ENCODE measurements at regions not wholly inside any gene's neighbourhood (a gene's known extent, or its start where the extent isn't known, plus 50 kb on each side); places are given as distances from the start of the nearest gene placed in this dataset.
"Not testable (repeated sequence)": the region's sequence is repeated elsewhere in the genome, so short reads cannot be mapped to it uniquely, and the experiment has no call there.

GRCh38 chr3:35974872-35975271 is 335.5 kb downstream of the ARPP21 start:
- no peak for ATAC-seq
- H3K4me1 Mint-ChIP-seq, result no peaks in the 10 kb centered on the region
- H3K9me3 Mint-ChIP-seq, result peaks cover 12% of the 10 kb centered on the region
- H3K27ac Mint-ChIP-seq, result no peak overlapping the region
- DNase-seq (ENCODE audit: low spot score in 2 of 2), result no peak
- H3K36me3 Mint-ChIP-seq, result no peaks in the 10 kb centered on the region
- no peak overlapping the region for H3K4me3 Mint-ChIP-seq

GRCh38 chr3:35986161-35986560 is 346.8 kb downstream of the ARPP21 start:
- Mint-ChIP-seq H3K36me3 (no peaks in the 10 kb centered on the region), H3K4me1 (no peaks in the 10 kb centered on the region), H3K27ac (no peak overlapping the region), H3K4me3 (no peak overlapping the region), H3K9me3 (peaks cover 4% of the 10 kb centered on the region)
- no peak for DNase-seq (ENCODE audit: low spot score in 2 of 2)
- no peak for ATAC-seq

- Mint-ChIP-seq H3K36me3 (no peaks in the 10 kb centered on the region), H3K4me1 (no peaks in the 10 kb centered on the region), H3K27ac (no peak overlapping the region), H3K9me3 (peaks cover 4% of the 10 kb centered on the region), H3K4me3 (no peak overlapping the region)
- ATAC-seq (no peak), DNase-seq (ENCODE audit: low spot score in 2 of 2) (no peak)
Measured at GRCh38 chr3:35987386-35987785, 348.1 kb downstream of the ARPP21 start.

GRCh38 chr3:35992041-35992440 is 352.7 kb downstream of the ARPP21 start:
- Mint-ChIP-seq H3K36me3 (no peaks in the 10 kb centered on the region), H3K4me1 (no peaks in the 10 kb centered on the region), H3K4me3 (no peak overlapping the region), H3K9me3 (peaks cover 4% of the 10 kb centered on the region), H3K27ac (no peak overlapping the region)
- DNase-seq (ENCODE audit: low spot score in 2 of 2) (no peak), ATAC-seq (no peak)

- H3K36me3 Mint-ChIP-seq, result no peaks in the 10 kb centered on the region
- H3K4me1 Mint-ChIP-seq, result no peaks in the 10 kb centered on the region
- no peak overlapping the region for H3K4me3 Mint-ChIP-seq
- no peak overlapping the region for H3K27ac Mint-ChIP-seq
- ATAC-seq, result no peak
- H3K9me3 Mint-ChIP-seq, result peaks cover 12% of the 10 kb centered on the region
- no peak for DNase-seq (ENCODE audit: low spot score in 2 of 2)
Measured at GRCh38 chr3:36011791-36012190, 368.5 kb upstream of the STAC start.

GRCh38 chr3:36013425-36013824 is 366.9 kb upstream of the STAC start:
- Mint-ChIP-seq H3K36me3 (no peaks in the 10 kb centered on the region), H3K4me1 (no peaks in the 10 kb centered on the region), H3K9me3 (peaks cover 13% of the 10 kb centered on the region), H3K4me3 (no peak overlapping the region), H3K27ac (no peak overlapping the region)
- ATAC-seq (no peak), DNase-seq (ENCODE audit: low spot score in 2 of 2) (no peak)

GRCh38 chr3:36025232-36025631 is 355.1 kb upstream of the STAC start:
- H3K4me3 Mint-ChIP-seq, result no peak overlapping the region
- no peaks in the 10 kb centered on the region for H3K36me3 Mint-ChIP-seq
- H3K27ac Mint-ChIP-seq, result no peak overlapping the region
- peaks cover 15% of the 10 kb centered on the region for H3K9me3 Mint-ChIP-seq
- ATAC-seq, result no peak
- no peaks in the 10 kb centered on the region for H3K4me1 Mint-ChIP-seq
- no peak for DNase-seq (ENCODE audit: low spot score in 2 of 2)

GRCh38 chr3:36032180-36033047 is 347.9 kb upstream of the STAC start:
- Mint-ChIP-seq H3K4me3 (no peak overlapping the region), H3K36me3 (no peaks in the 10 kb centered on the region), H3K27ac (no peak overlapping the region), H3K4me1 (no peaks in the 10 kb centered on the region), H3K9me3 (peaks cover 17% of the 10 kb centered on the region)
- DNase-seq (ENCODE audit: low spot score in 2 of 2), result no peak
- no peak for ATAC-seq

GRCh38 chr3:36058404-36059030 is 321.8 kb upstream of the STAC start:
- H3K27ac Mint-ChIP-seq, result no peak overlapping the region
- DNase-seq (ENCODE audit: low spot score in 2 of 2), result no peak
- ATAC-seq, result no peak

GRCh38 chr3:36060950-36061349 is 319.4 kb upstream of the STAC start:
- Mint-ChIP-seq H3K4me1 (no peaks in the 10 kb centered on the region), H3K9me3 (peaks cover 5% of the 10 kb centered on the region), H3K4me3 (no peak overlapping the region), H3K27ac (no peak overlapping the region), H3K36me3 (no peaks in the 10 kb centered on the region)
- ATAC-seq (no peak), DNase-seq (ENCODE audit: low spot score in 2 of 2) (no peak)

More at GRCh38 chr3:36058404-36059030, 321.8 kb upstream of the STAC start:
- no peaks in the 10 kb centered on the region for H3K4me1 Mint-ChIP-seq
- no peaks in the 10 kb centered on the region for H3K36me3 Mint-ChIP-seq
- no peak overlapping the region for H3K4me3 Mint-ChIP-seq
- peaks cover 8% of the 10 kb centered on the region for H3K9me3 Mint-ChIP-seq

GRCh38 chr3:36063992-36064391 is 316.3 kb upstream of the STAC start:
- Mint-ChIP-seq H3K4me3 (no peak overlapping the region), H3K27ac (no peak overlapping the region), H3K9me3 (peaks cover 3% of the 10 kb centered on the region), H3K4me1 (no peaks in the 10 kb centered on the region), H3K36me3 (no peaks in the 10 kb centered on the region)
- no peak for ATAC-seq
- DNase-seq (ENCODE audit: low spot score in 2 of 2), result no peak

- Mint-ChIP-seq H3K4me1 (no peaks in the 10 kb centered on the region), H3K9me3 (peaks cover 3% of the 10 kb centered on the region), H3K36me3 (no peaks in the 10 kb centered on the region), H3K27ac (no peak overlapping the region), H3K4me3 (no peak overlapping the region)
- no peak for ATAC-seq
- no peak for DNase-seq (ENCODE audit: low spot score in 2 of 2)
Measured at GRCh38 chr3:36065321-36065720, 315.0 kb upstream of the STAC start.

GRCh38 chr3:36075491-36075890 is 304.8 kb upstream of the STAC start:
- ATAC-seq (no peak), DNase-seq (ENCODE audit: low spot score in 2 of 2) (no peak)
- no peak overlapping the region for H3K4me3 Mint-ChIP-seq
- H3K4me1 Mint-ChIP-seq, result no peaks in the 10 kb centered on the region
- H3K27ac Mint-ChIP-seq, result no peak overlapping the region
- peaks cover 6% of the 10 kb centered on the region for H3K9me3 Mint-ChIP-seq
- H3K36me3 Mint-ChIP-seq, result no peaks in the 10 kb centered on the region

GRCh38 chr3:36077320-36077719 is 303.0 kb upstream of the STAC start:
- peaks cover 15% of the 10 kb centered on the region for H3K9me3 Mint-ChIP-seq
- H3K27ac Mint-ChIP-seq, result no peak overlapping the region
- DNase-seq (ENCODE audit: low spot score in 2 of 2) (no peak), ATAC-seq (no peak)
- H3K4me3 Mint-ChIP-seq, result no peak overlapping the region
- H3K4me1 Mint-ChIP-seq, result no peaks in the 10 kb centered on the region
- H3K36me3 Mint-ChIP-seq, result no peaks in the 10 kb centered on the region

- not testable (repeated sequence) for H3K36me3 Mint-ChIP-seq
Measured at GRCh38 chr3:36082958-36083357, 297.3 kb upstream of the STAC start.

GRCh38 chr3:36095238-36095637 is 285.1 kb upstream of the STAC start:
- no peak for ATAC-seq
- Mint-ChIP-seq H3K4me1 (no peaks in the 10 kb centered on the region), H3K36me3 (no peaks in the 10 kb centered on the region), H3K4me3 (no peak overlapping the region), H3K27ac (no peak overlapping the region), H3K9me3 (peaks cover 7% of the 10 kb centered on the region)
- no peak for DNase-seq (ENCODE audit: low spot score in 2 of 2)

More at GRCh38 chr3:36082958-36083357, 297.3 kb upstream of the STAC start:
- not testable (repeated sequence) for H3K27ac Mint-ChIP-seq; ATAC-seq; H3K4me1 Mint-ChIP-seq; H3K4me3 Mint-ChIP-seq; DNase-seq (ENCODE audit: low spot score in 2 of 2)
- peaks cover 13% of the 10 kb centered on the region for H3K9me3 Mint-ChIP-seq

Measured in stimulated activated effector memory CD8-positive, alpha-beta T cell treated with anti-CD3 and anti-CD28 coated beads, Interleukin-12 subunit alpha, Interleukin-12 subunit beta, amount 100 ng/mL, for 72 hours (primary cell).